GM21737 (cell line): ENCODE measurements at regions not wholly inside any gene's neighbourhood (a gene's known extent, or its start where the extent isn't known, plus 50 kb on each side); places are given as distances from the start of the nearest gene placed in this dataset.

Source experiments
- ATAC-seq: cut with Tn5 transposase; IDR thresholded peaks from one replicate; pipeline ENCODE4 v1.9.1; 2021; ENCODE audit warnings: mild to moderate bottlenecking, moderate library complexity; ENCODE audit not compliant: unreplicated experiment

DNA sequence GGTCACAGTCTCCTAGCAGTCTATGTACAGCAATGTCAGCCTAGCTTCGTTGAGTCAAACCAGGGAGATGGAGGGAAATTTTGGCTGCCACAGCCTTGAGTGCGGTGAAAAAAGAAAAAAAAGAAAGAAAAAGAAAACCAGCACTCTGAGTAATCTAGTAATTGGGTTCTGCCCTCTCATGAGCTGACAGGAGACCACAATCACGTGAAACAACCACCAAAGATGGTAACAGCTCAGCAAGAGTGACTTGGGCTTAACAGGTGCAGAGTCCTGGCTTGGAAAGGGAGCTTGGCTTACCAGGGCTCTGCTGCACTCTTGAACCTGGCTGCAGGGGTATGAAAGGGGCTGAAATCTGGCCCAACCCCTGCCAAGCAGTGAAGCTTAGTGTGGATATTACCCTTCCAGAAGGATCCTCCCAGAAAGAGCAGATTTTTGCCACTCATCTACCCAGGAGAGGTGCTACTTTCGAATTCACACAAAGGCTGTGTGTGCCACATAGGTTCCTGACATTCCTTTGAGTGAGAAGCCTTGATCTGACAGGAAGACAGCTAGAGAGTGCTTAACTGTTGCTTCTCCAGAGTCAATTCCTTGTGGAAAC lies 350.3 kb downstream of the PTTG2 start:
- ATAC-seq, result peak; percentile 88

DNA sequence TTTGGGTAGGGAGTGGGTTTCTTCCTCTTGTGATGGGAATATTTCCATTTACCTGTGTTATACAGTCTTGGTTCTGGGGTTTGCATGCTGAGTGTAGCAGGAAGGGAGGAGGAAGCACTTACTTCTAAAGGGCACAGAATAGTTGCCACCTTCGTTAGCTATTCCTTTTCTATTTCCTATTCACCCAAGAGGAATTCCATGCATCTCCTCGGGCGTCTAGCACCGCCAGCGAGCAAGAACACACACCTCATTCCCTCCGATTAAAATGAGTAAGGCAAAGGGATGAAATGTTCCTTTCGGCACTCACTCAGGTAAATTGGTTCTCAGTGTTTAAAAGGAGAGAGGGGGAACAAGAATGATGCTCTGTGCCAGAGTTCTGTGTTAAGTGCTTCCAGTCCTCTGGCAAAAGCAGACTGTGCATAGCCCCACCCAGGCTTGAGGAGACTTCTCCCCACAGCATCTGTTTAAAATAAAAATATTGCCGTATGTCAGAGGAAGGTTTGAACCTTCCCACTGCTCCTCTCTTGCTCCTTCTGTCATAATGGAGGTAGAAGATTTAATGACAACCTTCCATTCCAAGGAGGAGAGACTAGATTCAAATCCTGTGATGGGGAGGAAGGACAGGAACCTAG lies 351.4 kb downstream of the PTTG2 start:
- ATAC-seq, result no peak

DNA sequence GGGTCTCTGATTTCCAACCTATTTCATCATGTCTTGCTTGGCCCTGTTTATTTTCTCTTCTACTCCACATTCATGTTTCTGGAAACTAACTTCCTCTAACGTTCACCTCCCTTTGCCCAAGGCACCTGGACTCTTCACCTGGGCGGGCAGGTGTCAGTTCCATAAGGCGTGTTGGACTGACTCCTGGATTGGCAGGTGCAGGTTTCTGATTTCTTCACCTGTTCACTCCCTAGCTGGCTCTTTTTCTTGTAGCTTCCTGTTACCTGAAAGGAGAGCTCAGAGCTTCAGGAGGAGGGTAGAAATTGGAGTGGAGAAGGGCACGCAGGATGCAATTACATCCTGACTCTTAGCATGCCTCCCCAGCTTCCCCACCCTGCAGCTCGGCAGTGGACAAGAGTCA lies 350.8 kb upstream of the KLF3 start:
- ATAC-seq, result no peak

DNA sequence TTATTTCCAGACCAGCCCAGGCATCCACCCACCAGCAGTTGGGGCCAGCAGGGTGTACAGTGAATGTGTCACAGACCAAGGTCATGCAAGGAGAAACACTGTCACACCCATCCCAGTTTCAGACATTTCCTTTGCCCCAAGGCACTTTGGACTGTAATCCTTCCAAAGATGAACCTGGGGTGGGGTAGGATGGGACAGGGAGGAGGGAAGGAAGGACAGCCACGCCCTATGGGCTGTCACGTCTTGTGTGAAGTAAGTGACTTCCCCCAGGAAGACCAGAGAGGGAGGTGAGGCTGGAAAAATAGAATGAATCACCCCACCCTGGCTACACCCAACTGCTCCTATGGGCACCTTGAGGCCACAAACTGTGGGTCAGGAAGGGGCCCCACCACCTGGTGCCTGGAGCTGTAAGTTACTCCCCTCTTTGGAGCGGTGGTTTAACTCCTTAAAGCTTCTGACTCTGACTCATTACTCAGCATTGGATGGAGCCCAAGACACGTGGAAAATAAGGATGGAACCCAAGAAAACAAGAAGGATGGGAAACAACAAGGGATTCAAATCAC lies 349.9 kb upstream of the KLF3 start:
- ATAC-seq, result no peak

DNA sequence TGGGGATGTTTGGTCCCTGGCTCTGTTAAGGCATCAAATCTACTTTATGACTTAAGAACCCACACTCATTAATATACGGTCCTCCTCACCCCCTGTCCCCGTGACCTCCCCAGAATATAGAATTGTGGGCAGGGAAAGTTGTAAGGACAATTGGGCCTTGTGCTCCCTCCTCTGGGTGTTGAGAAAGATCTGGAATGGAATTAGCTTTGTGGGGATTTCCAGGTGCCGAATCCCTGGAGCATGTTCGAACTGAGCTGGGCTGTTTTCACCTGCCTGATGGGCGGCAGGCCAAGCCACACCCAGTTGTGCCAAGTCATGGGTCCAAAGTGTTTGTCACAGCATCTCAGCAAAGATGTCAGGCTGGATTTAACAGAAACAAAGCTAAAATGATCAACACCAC lies 349.3 kb upstream of the KLF3 start:
- ATAC-seq, result no peak

DNA sequence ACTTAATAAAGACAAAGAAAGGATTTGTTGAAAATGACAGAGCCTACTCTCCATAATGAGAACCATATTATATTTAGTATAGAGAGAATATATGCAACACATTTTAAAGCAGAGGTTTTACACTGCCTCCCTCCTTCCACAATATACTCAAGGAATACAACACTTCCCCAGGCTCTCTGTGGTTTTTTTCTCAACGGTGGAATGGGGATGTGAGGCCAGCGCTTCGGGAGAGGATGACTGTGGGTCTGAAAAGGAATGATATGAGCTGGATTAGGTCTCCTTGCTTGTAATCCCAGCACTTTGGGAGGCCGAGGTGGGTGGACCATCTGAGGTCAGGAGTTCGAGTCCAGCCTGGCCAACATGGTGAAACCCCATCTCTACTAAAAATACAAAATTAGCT lies 348.7 kb upstream of the KLF3 start:
- ATAC-seq, result no peak

DNA sequence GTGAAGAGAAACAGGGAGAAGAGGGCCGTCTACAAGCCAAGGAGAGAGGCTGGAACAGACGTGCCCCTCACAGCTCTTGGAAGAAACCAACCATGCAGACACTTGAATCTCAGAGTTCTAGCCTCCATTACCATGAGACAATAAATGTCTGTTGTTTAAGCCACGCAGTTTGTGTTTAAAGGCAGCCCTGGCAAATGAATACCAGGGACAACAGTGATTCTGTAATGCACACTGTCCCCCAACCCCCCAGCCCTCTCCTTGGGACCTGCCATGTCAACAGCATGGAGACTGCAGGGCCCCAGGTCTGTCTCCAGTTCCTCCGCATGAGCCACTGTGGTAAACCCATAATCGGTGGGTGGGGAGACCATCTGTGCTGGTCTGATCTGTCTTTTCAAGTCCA lies 348.0 kb upstream of the KLF3 start:
- ATAC-seq, result no peak

DNA sequence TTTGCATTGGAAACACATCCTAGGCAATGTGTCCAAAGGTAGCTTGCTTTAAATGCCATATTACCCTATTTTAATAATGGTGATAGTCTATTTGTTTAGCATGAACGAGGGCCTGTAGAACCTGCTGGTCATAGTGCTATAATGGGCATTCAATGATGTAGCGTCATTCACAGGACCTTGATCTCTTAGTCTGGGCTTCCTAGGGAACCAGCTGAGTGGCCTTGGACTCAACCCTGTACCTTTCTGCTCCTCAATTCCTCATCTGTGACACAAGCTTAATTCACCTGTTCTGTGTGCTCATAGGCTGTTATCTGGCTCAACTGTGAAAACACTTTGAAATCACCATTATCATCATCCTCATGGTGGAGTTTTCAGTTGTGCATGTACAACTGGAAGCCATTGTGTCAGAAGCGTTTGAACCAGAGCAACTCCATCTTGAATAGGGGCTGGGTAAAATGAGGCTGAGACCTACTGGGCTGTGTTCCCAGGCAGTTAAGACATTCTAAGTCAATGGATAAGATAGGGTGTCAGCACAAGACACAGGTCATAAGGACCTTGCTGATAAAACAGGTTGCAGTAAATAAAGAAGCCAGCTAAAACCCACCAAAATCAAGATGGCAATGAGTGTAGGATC lies 346.8 kb upstream of the KLF3 start:
- no peak for ATAC-seq

DNA sequence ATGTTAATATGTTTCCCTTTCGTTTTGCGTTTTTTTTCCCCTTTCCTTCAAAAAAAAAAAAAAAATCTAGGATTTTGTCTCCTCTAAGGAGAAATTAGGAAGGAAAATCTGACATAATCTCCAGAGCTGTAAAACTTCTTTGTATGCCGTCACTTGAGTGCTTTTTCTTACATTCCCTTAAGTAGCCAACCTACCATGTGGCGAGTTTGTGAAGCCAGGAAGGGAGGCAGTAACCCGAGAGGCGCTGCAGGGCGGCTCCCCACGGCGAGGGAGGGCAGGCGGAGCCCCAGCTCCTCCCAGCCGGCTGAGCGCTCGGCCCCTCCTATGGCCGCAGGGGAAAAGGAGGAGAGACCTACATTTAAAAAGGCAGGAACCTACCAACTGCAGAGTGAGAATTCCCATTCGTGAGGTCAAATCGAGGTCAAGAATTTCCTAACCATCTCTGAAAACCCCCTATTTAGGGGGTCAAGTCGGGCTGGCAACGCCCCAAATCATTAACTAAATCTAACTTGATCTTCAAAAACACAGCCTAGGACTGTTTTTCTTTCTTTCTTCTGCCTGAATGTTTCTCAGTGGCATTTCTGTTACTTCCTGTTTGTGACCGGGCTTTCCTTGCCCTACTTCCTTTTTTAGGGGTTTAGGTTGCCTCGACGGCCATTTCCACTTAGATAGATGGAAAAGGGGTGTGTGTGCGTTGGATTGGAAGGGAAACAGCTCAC lies 345.1 kb upstream of the KLF3 start:
- ATAC-seq, result peak; percentile 91

DNA sequence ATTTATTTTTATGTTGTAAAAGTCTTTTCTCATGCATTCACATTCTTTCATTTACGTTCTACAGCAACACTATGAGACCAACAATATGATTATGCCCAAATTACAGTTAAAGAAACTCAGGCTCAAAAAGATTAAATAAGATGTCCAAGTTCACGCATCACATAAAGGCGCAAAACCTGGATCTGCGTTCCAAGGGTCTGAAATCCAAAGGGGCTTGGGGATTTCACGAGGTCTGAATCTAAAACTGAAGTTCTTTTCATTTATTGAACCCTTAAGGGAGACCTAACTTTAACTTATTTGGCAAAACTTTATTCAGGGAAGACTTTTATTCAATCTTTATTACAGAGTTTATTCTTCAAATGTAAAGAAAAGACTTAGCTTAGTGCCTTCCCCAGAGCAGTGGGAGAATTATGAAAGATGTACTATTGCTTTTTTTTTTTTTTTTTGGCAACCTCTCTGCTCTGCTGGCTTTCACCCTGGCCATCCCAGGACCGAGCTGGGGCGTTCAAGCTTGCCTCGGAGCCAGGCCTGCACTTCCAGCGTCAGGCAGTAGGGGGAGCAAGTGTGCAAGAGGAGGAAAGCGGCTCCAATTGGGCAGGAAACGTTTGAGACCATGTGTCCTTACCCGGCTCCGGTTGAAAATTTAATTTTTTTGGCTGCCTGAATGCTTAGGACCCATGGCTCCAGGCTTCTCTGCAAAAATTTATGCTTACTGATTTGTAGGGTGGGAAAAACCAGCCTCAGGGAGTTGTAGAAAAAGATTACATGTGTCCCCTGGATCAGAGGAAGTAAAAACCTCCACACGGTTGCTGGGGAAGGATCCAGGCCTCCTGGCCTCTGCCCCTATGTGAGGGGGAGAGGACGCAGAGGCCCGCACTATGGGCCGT lies 344.3 kb upstream of the KLF3 start:
- peak; percentile 42 for ATAC-seq

DNA sequence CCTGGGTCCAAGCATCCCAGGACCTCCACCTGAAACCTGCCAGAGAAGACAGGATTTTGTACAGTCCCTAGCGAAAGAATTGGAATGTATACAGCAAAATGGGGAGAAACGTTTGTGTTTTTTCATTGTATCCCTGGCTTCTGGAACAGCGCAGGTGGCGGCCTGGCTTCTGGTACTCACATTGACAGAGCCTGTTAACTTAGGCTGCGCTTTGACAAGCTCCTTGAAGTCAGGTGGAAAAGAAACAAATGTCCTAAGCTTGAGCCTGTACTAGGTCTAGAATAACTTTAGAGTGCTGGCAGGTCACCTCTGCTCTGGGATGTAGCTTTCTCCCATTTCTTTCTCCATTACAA lies 343.7 kb upstream of the KLF3 start:
- no peak for ATAC-seq

DNA sequence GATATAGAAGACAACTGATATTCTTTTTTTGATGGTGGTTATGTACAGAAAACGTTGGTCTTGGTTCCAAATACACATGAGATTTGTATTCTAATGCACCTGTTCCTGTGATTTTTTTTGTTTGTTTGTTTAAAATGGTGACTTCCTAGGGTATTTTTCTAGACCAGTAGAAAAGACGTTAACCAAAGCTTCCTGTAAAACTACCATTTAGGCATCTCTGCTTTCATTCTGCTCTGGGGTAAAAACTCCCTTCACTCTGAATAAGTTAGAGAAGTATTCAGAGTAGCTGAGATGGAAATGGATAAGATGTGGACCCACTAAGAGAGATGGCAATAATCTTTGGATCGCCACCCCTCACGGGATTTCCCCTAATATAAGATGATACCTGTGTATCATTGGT lies 343.2 kb upstream of the KLF3 start:
- ATAC-seq, result no peak

DNA sequence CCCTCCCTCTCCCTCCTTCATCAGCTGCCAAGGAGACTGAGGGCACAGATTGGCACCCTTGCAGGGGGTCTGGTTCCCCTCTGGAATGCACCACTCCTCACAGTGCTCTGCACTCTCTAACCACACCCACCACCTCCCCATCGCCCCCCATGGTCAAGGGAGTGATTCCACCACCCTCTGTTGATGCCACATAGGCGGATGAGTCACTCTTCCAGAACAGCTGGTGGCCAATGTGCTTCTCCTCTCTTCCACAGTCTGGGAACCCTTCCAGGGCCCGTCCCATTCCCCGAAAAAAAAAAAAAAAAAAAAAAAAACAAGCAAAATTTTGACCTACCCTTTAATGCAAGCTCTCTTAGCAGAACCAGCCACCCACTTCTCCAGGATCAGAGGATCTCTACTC lies 341.3 kb upstream of the KLF3 start:
- ATAC-seq, result no peak

DNA sequence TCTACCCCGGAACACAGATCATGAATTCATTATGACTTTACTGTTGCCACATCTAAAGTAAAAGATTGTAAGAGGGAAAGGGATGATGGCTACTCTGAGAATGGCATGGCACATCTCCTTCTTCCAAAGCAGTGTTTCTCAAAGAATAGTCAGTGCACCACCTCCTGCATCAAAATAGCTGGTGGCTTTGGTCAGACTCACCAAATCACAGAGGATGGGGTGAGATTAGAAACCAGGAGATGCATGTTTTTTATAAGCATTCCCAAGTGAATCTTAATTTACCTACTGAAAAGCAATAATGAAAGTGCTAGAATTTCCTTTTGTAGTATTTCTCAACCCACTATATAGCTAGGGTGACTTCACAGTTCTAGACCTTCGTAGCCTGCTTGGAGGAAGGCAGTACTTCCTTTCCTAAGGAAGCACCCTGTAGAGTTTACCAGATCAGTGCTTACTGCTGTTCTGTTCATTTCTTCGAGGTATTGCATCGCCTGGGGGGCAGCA lies 340.8 kb upstream of the KLF3 start:
- no peak for ATAC-seq

DNA sequence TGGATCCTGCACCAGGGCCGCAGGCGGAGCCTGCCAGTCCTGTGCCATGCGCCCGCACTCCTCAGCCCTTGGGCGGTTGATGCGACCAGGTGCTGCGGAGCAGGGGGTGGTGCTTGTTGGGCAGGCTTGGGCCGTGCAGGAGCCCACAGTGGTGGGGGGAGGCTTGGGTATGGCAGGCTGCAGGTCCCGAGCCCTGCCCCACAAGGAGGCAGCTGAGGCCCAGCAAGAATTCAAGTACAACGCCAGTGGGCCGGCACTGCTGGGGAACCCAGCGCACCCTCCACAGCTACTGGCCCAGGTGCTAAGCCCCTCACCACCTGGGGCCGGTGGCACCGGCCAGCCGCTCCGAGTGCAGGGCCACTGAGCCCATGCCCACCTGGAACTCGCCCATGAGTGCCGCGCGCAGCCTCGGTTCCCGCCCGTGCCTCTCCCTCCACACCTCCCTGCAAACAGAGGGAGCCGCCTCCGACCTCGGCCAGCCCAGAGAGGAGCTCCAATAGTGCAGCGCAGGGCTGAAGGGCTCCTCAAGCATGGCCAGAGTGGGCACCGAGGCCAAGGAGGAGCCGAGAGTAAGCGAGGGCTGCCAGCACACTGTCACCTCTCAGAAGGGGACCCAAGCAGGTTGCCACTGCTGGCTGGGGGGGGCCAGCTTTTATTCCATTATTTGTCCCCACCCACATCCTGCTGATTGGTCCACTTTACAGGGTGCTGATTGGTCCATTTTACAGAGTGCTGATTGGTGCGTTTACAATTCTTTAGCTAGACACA lies 339.0 kb upstream of the KLF3 start:
- no peak for ATAC-seq

DNA sequence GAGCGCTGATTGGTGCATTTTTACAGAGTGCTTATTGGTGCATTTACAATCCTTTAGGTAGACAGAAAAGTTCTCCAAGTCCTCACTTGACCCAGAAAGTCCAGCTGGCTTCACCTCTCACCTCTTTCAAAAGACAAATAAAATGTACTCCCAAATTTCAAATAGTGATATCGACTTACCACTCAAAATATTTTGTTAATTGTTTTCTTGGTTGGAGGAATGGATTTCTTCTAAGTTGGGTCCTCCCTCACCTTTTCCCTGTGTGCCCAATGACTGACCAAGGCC lies 338.4 kb upstream of the KLF3 start:
- ATAC-seq, result no peak

DNA sequence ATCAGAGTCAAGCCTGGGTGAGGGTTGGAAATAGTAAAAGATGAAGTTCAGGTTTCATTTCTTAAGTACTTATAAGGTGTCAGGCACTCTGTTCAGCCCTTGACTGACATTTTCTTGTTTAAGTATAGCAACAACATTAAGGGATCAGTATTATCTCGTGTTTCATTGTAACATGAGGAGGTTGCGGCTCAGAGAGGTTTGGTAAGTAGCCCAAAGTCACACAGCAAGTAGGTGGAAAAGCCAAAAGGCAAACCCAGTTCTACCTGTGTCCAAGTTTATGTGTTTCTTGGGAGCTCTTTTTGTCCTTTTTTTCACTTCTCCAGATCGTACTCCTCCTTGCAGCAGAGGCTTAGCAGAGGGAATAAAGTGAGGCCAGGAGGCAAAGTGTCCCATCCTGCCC lies 337.5 kb upstream of the KLF3 start:
- ATAC-seq, result no peak

DNA sequence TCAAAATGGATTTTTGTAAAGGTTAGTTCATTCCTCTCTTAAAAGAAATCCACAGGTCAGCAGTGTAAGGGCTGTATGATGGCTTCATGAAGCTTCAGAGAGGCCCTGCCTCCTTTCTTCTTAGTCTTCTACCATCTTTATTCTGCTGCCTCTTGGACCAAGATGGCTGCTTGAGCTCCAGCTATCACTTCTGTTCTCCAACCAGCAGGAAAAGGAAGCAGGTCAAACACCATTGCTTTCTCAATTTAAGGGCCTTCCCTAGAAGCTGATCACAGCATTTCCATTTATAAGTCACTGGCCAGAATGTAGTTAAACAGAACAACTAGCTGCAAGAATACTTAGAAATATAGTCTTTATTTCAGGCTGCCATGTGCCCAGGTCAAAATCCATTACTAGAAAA lies 336.8 kb upstream of the KLF3 start:
- ATAC-seq, result no peak

DNA sequence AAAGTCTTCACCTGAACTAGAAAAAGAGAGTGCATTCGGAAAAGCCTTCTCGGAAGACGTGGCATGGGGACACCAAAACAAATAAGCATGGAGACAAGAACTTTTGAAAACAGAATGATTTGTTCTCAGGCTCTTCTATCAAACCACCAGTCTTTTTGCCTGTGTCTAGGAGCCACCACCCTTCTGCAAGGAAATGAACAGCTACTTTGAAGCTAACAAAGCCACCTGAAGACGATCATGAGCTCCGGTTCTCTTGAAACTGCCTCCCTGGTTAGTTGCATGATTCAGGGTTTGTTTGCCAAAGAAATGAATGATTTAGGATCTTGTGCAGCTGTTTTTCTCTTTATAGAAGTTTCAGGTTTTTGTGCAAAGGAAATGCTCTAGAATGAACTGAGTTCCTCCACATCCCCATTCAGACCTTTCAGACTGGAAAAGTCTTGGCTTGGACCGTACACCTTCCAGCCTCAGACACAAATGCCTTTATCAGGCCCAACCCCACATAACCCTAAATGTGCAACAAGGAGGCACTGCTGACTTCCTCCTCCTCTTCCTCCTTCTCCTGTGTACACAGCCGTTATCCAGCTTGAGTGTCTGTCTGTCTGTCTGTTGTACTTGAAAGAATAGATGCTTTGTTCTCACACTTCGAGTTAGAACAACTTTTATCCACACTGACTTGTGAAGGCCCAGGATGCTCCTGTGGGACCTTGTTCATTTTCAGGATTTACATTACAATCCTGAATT lies 334.8 kb upstream of the KLF3 start:
- ATAC-seq, result no peak
